ENCODE measurements at regions not wholly inside any gene's neighbourhood (a gene's known extent, or its start where the extent isn't known, plus 50 kb on each side); places are given as distances from the start of the nearest gene placed in this dataset.

DNA sequence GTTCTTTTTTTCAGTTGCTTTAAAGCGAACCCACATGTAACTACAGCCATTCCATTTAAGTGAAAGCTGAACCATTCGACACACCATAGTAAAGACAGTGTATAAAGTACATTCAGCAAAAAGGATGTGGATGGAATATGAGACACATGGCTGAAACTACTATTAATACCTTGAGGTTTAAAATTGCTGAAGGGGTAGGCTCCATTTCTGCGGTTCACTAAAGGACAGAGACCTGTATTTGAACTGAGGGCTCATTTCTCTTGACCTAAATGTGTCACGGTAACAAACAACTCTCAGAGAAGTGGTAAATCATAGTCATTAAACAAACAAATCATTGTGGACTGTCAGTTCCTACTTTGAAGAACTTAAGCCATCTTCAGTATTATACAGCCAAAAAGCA is 1085.6 kb upstream of the TENM3 start:
- H2AFZ ChIP-seq (replicated peaks; ENCODE audit: low read length, poor library complexity), result no peak overlapping the region
- H3K4me1 ChIP-seq (ENCODE audit: control insufficient read depth, insufficient read depth, low read length), result no peaks in the 10 kb centered on the region
- H3K4me2 ChIP-seq (ENCODE audit: low read depth, low read length), result no peak overlapping the region
- no peaks in the 10 kb centered on the region for H3K27me3 ChIP-seq (ENCODE audit: control insufficient read depth, insufficient read depth, low read length)
- H3K36me3 ChIP-seq (ENCODE audit: control insufficient read depth, insufficient read depth, low read length), result no peaks in the 10 kb centered on the region
- no peaks in the 10 kb centered on the region for H3K79me1 ChIP-seq (ENCODE audit: low read depth in 1 of 2, low read length in 2 of 2)
- no peak overlapping the region for H4K5ac ChIP-seq (ENCODE audit: low read depth, low read length)
- H2AK9ac ChIP-seq (replicated peaks; ENCODE audit: low read depth, low read length, poor library complexity), result no peak overlapping the region
- H3K4ac ChIP-seq (ENCODE audit: low read depth, low read length), result no peak overlapping the region
- dilution Hi-C loops (cut with HindIII; ENCODE audit: low sequenced_read_pairs, unreplicated experiment), result no loop called here
- TF ChIP-seq NFE2L2 (IDR thresholded peaks at IDR 0.05; ENCODE audit: low read depth, low read length) (no peak), RAD21 (IDR thresholded peaks at IDR 0.05; ENCODE audit: low read length) (no peak), POLR2A (IDR thresholded peaks at IDR 0.05; ENCODE audit: low read depth, low read length) (no peak), BHLHE40 (IDR thresholded peaks at IDR 0.05; ENCODE audit: low read depth, low read length) (no peak), CEBPB (IDR thresholded peaks at IDR 0.05; ENCODE audit: low read depth, low read length) (no peak), SMC3 (IDR thresholded peaks at IDR 0.05; ENCODE audit: low read depth, low read length) (no peak), MAZ (IDR thresholded peaks at IDR 0.05; ENCODE audit: borderline replicate concordance, low read depth, low read length) (no peak)
- TF ChIP-seq, protein P1, sequence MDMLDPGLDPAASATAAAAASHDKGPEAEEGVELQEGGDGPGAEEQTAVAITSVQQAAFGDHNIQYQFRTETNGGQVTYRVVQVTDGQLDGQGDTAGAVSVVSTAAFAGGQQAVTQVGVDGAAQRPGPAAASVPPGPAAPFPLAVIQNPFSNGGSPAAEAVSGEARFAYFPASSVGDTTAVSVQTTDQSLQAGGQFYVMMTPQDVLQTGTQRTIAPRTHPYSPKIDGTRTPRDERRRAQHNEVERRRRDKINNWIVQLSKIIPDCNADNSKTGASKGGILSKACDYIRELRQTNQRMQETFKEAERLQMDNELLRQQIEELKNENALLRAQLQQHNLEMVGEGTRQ (IDR thresholded peaks at IDR 0.05; ENCODE audit: low read depth, low read length), result no peak
- in situ Hi-C loops (cut with MboI; ENCODE audit: low sequenced_read_pairs), result no loop called here
- intact Hi-C loops (cut with micrococcal nuclease), result no loop called here
- no peak overlapping the region for H2BK20ac ChIP-seq (ENCODE audit: low read depth, low read length)
- DNase-seq (no peak), ATAC-seq (ENCODE audit: low read depth) (no peak)
- H4K8ac ChIP-seq (ENCODE audit: low read depth in 2 of 2, low read length in 2 of 2), result no peak overlapping the region
- H4K20me1 ChIP-seq (ENCODE audit: insufficient read depth, low read length), result no peaks in the 10 kb centered on the region
- H2BK5ac ChIP-seq (ENCODE audit: low read depth, low read length, poor library complexity, severe bottlenecking), result no peak overlapping the region
- no CpG with 5 or more reads among the region's 4 CpGs for WGBS, 2 experiments (ENCODE audit: extremely low coverage in 2 of 2, insufficient read length in 1 of 2)
- H3K27ac ChIP-seq (ENCODE audit: insufficient read depth, low read length), result no peak overlapping the region
- no peaks in the 10 kb centered on the region for H3K9me1 ChIP-seq (ENCODE audit: insufficient read depth, low read length)
- ChIA-PET POLR2A (ENCODE audit: unreplicated experiment) (no interaction called here), CTCF (interaction anchor here (0.6 kb wide), 1 partner anchor 282 kb away, joined by 3 read pairs; no protein-coding TSS in a partner anchor)
- no peak overlapping the region for H3K18ac ChIP-seq (ENCODE audit: low read depth, low read length)
- no peak overlapping the region for H3K23ac ChIP-seq (ENCODE audit: low read depth, low read length)
- no peak overlapping the region for H3K4me3 ChIP-seq (ENCODE audit: insufficient read depth, low read depth, low read length)
- H3K56ac ChIP-seq (ENCODE audit: extremely low read depth, insufficient read depth, low read length), result no peak overlapping the region
- H2AK5ac ChIP-seq (ENCODE audit: low read depth, low read length), result no peak overlapping the region
- no peak overlapping the region for H3K9ac ChIP-seq (ENCODE audit: low read depth, low read length)
- no peak overlapping the region for H3K14ac ChIP-seq (replicated peaks; ENCODE audit: low read depth, low read length)
- no peak overlapping the region for H4K91ac ChIP-seq (ENCODE audit: insufficient read depth, low read depth, low read length)
- no TSS peak for BruUV-seq (replicated peaks)
- no peak overlapping the region for H2BK120ac ChIP-seq (ENCODE audit: low read depth, low read length)
- no peak overlapping the region for H2BK15ac ChIP-seq (ENCODE audit: low read depth, low read length)
- H3K9me3 ChIP-seq (ENCODE audit: control insufficient read depth, insufficient read depth, low read length), result no peaks in the 10 kb centered on the region

All from IMR-90 (cell line).